SK-N-SH treated with all-trans-retinoic acid at 6 μM for 48 hours (cell line): ENCODE measurements at regions not wholly inside any gene's neighbourhood (a gene's known extent, or its start where the extent isn't known, plus 50 kb on each side); places are given as distances from the start of the nearest gene placed in this dataset.

Experiments
- CSDC2 ChIP-seq: fragments of 250-450 bp; sonication (Bioruptor Pico); IDR thresholded peaks from 2 replicates; pipeline ENCODE4 v1.5.0; 2020; ENCODE audit warnings: mild to moderate bottlenecking, moderate library complexity
- ZFP3 ChIP-seq: fragments of 250-450 bp; sonication (Bioruptor Pico); IDR thresholded peaks from 2 replicates; pipeline ENCODE4 v1.5.0; 2020; ENCODE audit warnings: mild to moderate bottlenecking, moderate library complexity

DNA sequence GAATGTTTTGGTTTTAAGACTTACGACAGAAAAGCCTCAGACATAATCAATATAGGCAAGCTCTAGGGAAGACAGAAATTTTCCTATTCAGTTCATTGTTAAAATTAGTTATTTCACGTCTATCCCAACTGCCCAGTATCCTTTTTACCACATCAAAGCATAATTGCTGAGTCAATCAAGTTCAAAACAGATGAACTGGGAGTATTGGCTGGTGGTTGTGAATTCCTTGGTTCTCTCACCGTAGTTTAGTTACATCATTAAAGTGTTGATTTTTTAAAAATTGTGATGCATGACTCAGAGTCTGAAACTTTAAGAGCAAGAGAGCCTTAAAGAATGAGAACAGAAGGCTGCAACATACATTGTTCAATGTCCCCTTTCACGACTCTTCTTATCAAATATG lies 143.3 kb upstream of the FREM2 start:
- TF ChIP-seq CSDC2 (CRISPR knock-in tag) (no peak), ZFP3 (CRISPR knock-in tag) (no peak)
